Lower leg skin (tissue), 3 donors: ENCODE measurements at regions not wholly inside any gene's neighbourhood (a gene's known extent, or its start where the extent isn't known, plus 50 kb on each side); places are given as distances from the start of the nearest gene placed in this dataset.
"Not testable (repeated sequence)": the region's sequence is repeated elsewhere in the genome, so short reads cannot be mapped to it uniquely, and the experiment has no call there.

Source experiments
- POLR2A ChIP-seq, 2 donors: fragments of 450-650 bp; IDR thresholded peaks; one replicate each; pipeline ENCODE4 v1.6.1; 2016 to 2017; ENCODE audit warnings: antibody characterized with exemption in 2 of 2, mild to moderate bottlenecking in 1 of 2, moderate library complexity in 1 of 2
- TF ChIP-seq, protein P1 (sequence below), 3 donors: fragments of 450-650 bp; IDR thresholded peaks; one replicate each; pipeline ENCODE4 v1.5.1; 2016; ENCODE audit warnings: antibody characterized with exemption in 3 of 3, mild to moderate bottlenecking in 3 of 3, moderate library complexity in 2 of 3

- TF ChIP-seq, protein P1, sequence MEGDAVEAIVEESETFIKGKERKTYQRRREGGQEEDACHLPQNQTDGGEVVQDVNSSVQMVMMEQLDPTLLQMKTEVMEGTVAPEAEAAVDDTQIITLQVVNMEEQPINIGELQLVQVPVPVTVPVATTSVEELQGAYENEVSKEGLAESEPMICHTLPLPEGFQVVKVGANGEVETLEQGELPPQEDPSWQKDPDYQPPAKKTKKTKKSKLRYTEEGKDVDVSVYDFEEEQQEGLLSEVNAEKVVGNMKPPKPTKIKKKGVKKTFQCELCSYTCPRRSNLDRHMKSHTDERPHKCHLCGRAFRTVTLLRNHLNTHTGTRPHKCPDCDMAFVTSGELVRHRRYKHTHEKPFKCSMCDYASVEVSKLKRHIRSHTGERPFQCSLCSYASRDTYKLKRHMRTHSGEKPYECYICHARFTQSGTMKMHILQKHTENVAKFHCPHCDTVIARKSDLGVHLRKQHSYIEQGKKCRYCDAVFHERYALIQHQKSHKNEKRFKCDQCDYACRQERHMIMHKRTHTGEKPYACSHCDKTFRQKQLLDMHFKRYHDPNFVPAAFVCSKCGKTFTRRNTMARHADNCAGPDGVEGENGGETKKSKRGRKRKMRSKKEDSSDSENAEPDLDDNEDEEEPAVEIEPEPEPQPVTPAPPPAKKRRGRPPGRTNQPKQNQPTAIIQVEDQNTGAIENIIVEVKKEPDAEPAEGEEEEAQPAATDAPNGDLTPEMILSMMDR (IDR thresholded peaks at IDR 0.05) = not testable (repeated sequence)
- not testable (repeated sequence) for TF ChIP-seq POLR2A (IDR thresholded peaks at IDR 0.05)
Measured at GRCh38 chr5:106387767-106388166, 1283.0 kb downstream of the EFNA5 start.
